ENCODE measurements at regions not wholly inside any gene's neighbourhood (a gene's known extent, or its start where the extent isn't known, plus 50 kb on each side); places are given as distances from the start of the nearest gene placed in this dataset.

GRCh38 chr12:113719911-113720591 is 246.1 kb downstream of the RBM19 start:
- no peak for TF ChIP-seq POLR2A (IDR thresholded peaks at IDR 0.05; ENCODE audit: low read depth)
- no peak for TF ChIP-seq CTCF (IDR thresholded peaks at IDR 0.05)
- TF ChIP-seq POLR2AphosphoS5 (IDR thresholded peaks at IDR 0.05), result no peak

All from esophagus muscularis mucosa (tissue), 3 donors.